ENCODE measurements at regions not wholly inside any gene's neighbourhood (a gene's known extent, or its start where the extent isn't known, plus 50 kb on each side); places are given as distances from the start of the nearest gene placed in this dataset.

DNA sequence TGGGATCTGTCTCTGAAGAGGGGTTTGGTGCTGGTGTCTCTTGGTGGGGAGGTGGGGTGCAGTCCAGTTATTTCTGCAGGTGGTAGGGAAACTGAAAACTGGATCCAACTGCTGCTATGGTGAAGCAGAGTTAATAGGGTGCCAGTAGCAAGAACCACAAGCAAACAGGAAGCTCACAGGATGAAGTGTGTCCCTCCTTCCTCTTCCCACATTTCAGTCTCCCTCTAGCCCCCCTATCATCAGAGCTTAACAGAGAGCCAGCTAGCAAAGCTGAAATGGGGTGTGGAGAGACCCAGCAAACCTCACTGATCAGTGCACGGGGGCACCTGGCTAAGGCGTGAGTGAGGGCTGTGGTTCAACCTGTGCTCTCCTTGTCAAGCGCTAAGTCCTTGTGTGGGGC lies 69.1 kb upstream of the C12orf71 start:
- no peak for TF ChIP-seq YY1 (IDR thresholded peaks at IDR 0.05; ENCODE audit: insufficient read depth, insufficient read length)
- TF ChIP-seq ZNF274 (IDR thresholded peaks at IDR 0.05; ENCODE audit: low read depth, low read length) = no peak
- no peak for TF ChIP-seq SUZ12 (IDR thresholded peaks at IDR 0.05; ENCODE audit: extremely low read depth, insufficient read depth, insufficient read length)

All from NT2/D1 (cell line).